Hematopoietic multipotent progenitor cell treated with erythropoietin and hydrocortisone succinate and interleukin-3 and kit ligand, for 17 days (in vitro differentiated cells): ENCODE measurements at regions not wholly inside any gene's neighbourhood (a gene's known extent, or its start where the extent isn't known, plus 50 kb on each side); places are given as distances from the start of the nearest gene placed in this dataset.

ENCODE experiments used
- DNase-seq: peaks from one replicate; pipeline ENCODE4 v3.0.0-alpha.2; 2015; ENCODE audit warnings: low spot score

DNA sequence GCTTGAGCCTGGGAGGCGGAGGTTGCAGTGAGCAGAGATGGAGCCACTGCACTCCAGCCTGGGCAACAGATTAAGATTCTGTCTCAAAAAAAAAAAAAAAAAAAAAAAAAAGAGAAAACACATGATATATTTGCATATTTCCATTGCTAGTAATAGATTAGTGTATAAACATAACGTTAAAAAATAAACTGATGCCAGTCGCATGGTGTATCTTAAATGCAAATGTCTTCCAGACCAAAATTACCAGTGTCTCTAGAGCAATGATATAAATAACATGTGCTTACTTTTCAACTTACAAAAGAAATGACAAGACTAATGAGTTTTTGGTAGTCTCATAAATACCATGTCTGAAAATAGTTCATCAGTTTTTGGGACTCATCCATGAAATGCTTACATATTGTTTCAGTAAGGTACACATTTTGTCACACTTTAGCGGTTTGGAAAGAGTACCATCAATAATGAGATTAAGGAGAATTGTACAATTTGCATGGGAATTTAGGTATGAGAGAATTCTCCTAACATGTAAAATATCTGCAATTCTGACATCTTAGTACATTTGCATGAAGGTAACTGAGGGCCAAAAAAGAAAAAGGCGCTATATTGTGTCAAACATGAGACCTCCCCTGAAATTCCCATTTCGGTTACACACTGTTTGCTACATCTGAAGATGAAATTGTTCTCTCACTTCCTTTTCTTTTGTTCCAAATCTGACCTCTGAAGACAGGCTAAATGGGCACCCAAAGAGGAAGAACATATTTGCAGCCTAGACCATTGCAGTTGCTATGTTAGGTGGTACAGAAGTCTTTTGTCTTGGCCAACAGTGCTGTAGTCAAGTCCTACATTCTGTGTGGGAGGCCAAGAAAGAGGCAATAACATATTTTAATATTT is 51.5 kb upstream of the PIP4K2A start:
- no peak for DNase-seq

DNA sequence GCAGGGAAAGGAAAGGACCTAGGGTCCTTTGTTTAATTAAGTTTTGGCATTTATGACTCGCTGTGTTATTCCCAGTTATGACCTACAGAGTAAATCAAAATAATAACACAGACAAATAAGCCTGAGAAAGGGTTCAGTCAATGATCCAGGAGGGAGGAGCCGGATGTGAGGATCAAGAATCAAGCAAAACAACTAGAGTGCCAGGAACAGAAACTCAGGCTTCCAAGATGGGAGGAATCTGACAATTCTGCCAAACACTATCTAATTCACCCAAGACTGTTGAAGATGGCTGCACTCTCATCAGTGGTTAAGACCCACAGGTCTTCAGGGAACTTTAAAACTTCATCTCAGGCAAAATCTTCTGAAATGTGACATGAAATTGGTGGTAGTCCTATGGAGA is 50.3 kb upstream of the PIP4K2A start:
- DNase-seq = no peak
